AG09309 (cell line): ENCODE measurements at regions not wholly inside any gene's neighbourhood (a gene's known extent, or its start where the extent isn't known, plus 50 kb on each side); places are given as distances from the start of the nearest gene placed in this dataset.

Experiments
- DNase-seq: peaks from one replicate; pipeline ENCODE4 v3.0.0-alpha.2; 2010; ENCODE audit warnings: low read depth
- H3K4me3 ChIP-seq: 2 replicates; pipeline ENCODE4 v1.5.1; 2011; ENCODE audit warnings: mild to moderate bottlenecking, low read depth, low read length, moderate library complexity; ENCODE audit not compliant: control insufficient read depth
- TF ChIP-seq, protein P1 (sequence below): IDR thresholded peaks from 2 replicates; pipeline ENCODE4 v1.5.1; 2011; ENCODE audit warnings: mild to moderate bottlenecking, low read depth, low read length, inconsistent platforms; ENCODE audit not compliant: insufficient read depth, control insufficient read depth; ENCODE audit errors: missing control alignments

DNA sequence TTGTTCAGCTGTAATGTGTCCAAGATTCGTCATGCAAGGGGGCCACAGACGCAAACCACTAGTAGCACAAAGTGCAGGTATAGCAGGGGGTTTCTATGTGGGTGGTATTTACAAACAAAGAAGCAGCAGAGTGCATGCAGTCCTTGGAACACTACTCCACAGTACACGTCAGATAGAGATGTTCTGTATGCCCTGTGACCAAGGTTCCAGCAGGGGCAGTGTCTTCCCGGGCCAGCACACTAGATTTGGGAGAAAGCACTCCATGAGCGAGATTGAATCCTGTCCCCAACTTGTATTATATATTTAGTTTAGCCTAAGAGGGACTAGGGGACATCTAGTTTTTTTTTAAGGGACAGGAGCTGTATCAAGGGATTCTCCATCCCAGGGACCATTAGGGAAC lies 54.4 kb upstream of the ESX1 start:
- TF ChIP-seq, protein P1, sequence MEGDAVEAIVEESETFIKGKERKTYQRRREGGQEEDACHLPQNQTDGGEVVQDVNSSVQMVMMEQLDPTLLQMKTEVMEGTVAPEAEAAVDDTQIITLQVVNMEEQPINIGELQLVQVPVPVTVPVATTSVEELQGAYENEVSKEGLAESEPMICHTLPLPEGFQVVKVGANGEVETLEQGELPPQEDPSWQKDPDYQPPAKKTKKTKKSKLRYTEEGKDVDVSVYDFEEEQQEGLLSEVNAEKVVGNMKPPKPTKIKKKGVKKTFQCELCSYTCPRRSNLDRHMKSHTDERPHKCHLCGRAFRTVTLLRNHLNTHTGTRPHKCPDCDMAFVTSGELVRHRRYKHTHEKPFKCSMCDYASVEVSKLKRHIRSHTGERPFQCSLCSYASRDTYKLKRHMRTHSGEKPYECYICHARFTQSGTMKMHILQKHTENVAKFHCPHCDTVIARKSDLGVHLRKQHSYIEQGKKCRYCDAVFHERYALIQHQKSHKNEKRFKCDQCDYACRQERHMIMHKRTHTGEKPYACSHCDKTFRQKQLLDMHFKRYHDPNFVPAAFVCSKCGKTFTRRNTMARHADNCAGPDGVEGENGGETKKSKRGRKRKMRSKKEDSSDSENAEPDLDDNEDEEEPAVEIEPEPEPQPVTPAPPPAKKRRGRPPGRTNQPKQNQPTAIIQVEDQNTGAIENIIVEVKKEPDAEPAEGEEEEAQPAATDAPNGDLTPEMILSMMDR = peak; percentile 24
- no peak for DNase-seq
- no peak overlapping the region for H3K4me3 ChIP-seq

DNA sequence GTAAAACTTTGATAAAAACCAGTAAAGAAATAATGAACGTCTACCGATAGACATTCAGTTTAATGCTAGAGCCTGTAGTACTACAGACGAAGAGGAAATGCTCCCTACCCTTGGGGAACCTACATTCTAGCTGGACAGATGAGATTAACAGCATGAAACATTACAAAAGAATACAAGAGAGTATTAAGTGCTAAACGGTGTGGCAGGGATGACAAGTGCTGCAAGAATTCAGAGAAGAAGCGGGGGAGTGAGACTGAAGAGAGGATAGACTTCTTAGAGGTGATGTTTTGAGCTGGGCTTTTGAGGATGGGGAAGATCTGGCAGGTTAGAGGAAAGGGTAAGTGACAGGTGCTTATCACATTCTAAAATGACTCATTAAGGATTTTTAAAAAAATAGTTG lies 52.6 kb upstream of the ESX1 start:
- DNase-seq = no peak
- no peak overlapping the region for H3K4me3 ChIP-seq
- TF ChIP-seq, protein P1 = no peak

- TF ChIP-seq, protein P1 = no peak
- H3K4me3 ChIP-seq = no peak overlapping the region
- no peak for DNase-seq
Measured at GRCh38 chrX:104306180-104306579, 51.4 kb upstream of the ESX1 start.
